ENCODE measurements at regions not wholly inside any gene's neighbourhood (a gene's known extent, or its start where the extent isn't known, plus 50 kb on each side); places are given as distances from the start of the nearest gene placed in this dataset.
"Not testable (repeated sequence)": the region's sequence is repeated elsewhere in the genome, so short reads cannot be mapped to it uniquely, and the experiment has no call there.

GRCh38 chr3:35392187-35392586 is 247.1 kb upstream of the ARPP21 start:
- DNase-seq (ENCODE audit: low spot score) = no peak

GRCh38 chr3:35393901-35394799 is 245.2 kb upstream of the ARPP21 start:
- no peak for DNase-seq (ENCODE audit: low spot score)

- DNase-seq (ENCODE audit: low spot score) = no peak
Measured at GRCh38 chr3:35394905-35395304, 244.4 kb upstream of the ARPP21 start.

GRCh38 chr3:35401671-35402070 is 237.7 kb upstream of the ARPP21 start:
- no peak for DNase-seq (ENCODE audit: low spot score)

- no peak for DNase-seq (ENCODE audit: low spot score)
Measured at GRCh38 chr3:35404571-35404970, 234.8 kb upstream of the ARPP21 start.

GRCh38 chr3:35408882-35409281 is 230.4 kb upstream of the ARPP21 start:
- no peak for DNase-seq (ENCODE audit: low spot score)

- no peak for DNase-seq (ENCODE audit: low spot score)
Measured at GRCh38 chr3:35409991-35410390, 229.3 kb upstream of the ARPP21 start.

- DNase-seq (ENCODE audit: low spot score) = no peak
Measured at GRCh38 chr3:35413483-35413882, 225.8 kb upstream of the ARPP21 start.

GRCh38 chr3:35417080-35417479 is 222.2 kb upstream of the ARPP21 start:
- DNase-seq (ENCODE audit: low spot score) = no peak

- DNase-seq (ENCODE audit: low spot score) = no peak
Measured at GRCh38 chr3:35422101-35422500, 217.2 kb upstream of the ARPP21 start.

- no peak for DNase-seq (ENCODE audit: low spot score)
Measured at GRCh38 chr3:35422836-35423601, 216.3 kb upstream of the ARPP21 start.

GRCh38 chr3:35426366-35426958 is 212.9 kb upstream of the ARPP21 start:
- no peak for DNase-seq (ENCODE audit: low spot score)

GRCh38 chr3:35437381-35437780 is 201.9 kb upstream of the ARPP21 start:
- DNase-seq (ENCODE audit: low spot score) = no peak

- DNase-seq (ENCODE audit: low spot score) = no peak
Measured at GRCh38 chr3:35438101-35438500, 201.2 kb upstream of the ARPP21 start.

- no peak for DNase-seq (ENCODE audit: low spot score)
Measured at GRCh38 chr3:35439663-35440062, 199.7 kb upstream of the ARPP21 start.

GRCh38 chr3:35440826-35441225 is 198.5 kb upstream of the ARPP21 start:
- no peak for DNase-seq (ENCODE audit: low spot score)

- DNase-seq (ENCODE audit: low spot score) = no peak
Measured at GRCh38 chr3:35446896-35447295, 192.4 kb upstream of the ARPP21 start.

GRCh38 chr3:35448121-35448520 is 191.2 kb upstream of the ARPP21 start:
- no peak for DNase-seq (ENCODE audit: low spot score)

GRCh38 chr3:35448681-35449080 is 190.6 kb upstream of the ARPP21 start:
- no peak for DNase-seq (ENCODE audit: low spot score)

- DNase-seq (ENCODE audit: low spot score) = not testable (repeated sequence)
Measured at GRCh38 chr3:35454819-35455218, 184.5 kb upstream of the ARPP21 start.

GRCh38 chr3:35473956-35474355 is 165.4 kb upstream of the ARPP21 start:
- DNase-seq (ENCODE audit: low spot score) = no peak

- DNase-seq (ENCODE audit: low spot score) = not testable (repeated sequence)
Measured at GRCh38 chr3:35482566-35482965, 156.8 kb upstream of the ARPP21 start.

- DNase-seq (ENCODE audit: low spot score) = no peak
Measured at GRCh38 chr3:35483131-35483530, 156.2 kb upstream of the ARPP21 start.

All from H4 (cell line).